ENCODE measurements at regions not wholly inside any gene's neighbourhood (a gene's known extent, or its start where the extent isn't known, plus 50 kb on each side); places are given as distances from the start of the nearest gene placed in this dataset.

GRCh38 chr3:84547207-84547606, 411.6 kb upstream of the CADM2 start:
- WGBS: 68% methylated on average over 3 of the region's 3 CpGs
- Histone ChIP-seq H3K36me3 (ENCODE audit: control insufficient read depth in 4 of 4, insufficient read depth in 3 of 4, low read depth in 1 of 4, low read length in 3 of 4) (no peaks in the 10 kb centered on the region), H3K9ac (ENCODE audit: low read depth in 1 of 2, low read length in 2 of 2) (no peak overlapping the region), H3K4me3 (ENCODE audit: low read depth in 1 of 3, low read length in 3 of 3) (no peak overlapping the region), H3K27me3 (ENCODE audit: control insufficient read depth in 4 of 4, insufficient read depth in 4 of 4, low read length in 3 of 4) (no peaks in the 10 kb centered on the region), H3K27ac (ENCODE audit: low read depth in 1 of 2, low read length in 2 of 2) (no peak overlapping the region), H3K9me3 (ENCODE audit: control insufficient read depth in 4 of 4, low read length in 3 of 4) (no peaks in the 10 kb centered on the region), H3K4me1 (ENCODE audit: control insufficient read depth in 4 of 4, insufficient read depth in 4 of 4, low read length in 3 of 4) (no peaks in the 10 kb centered on the region)
- TF ChIP-seq JUND (IDR thresholded peaks at IDR 0.05) (no peak), GABPA (IDR thresholded peaks at IDR 0.05 in 1 of 2, conservative IDR thresholded peaks at IDR 0.05 in 1 of 2) (no peak), TAF1 (conservative IDR thresholded peaks at IDR 0.05) (no peak), RXRA (IDR thresholded peaks at IDR 0.05) (no peak), YY1 (IDR thresholded peaks at IDR 0.05) (no peak), HNF4G (IDR thresholded peaks at IDR 0.05) (no peak), ZBTB33 (IDR thresholded peaks at IDR 0.05) (no peak), HNF4A (conservative IDR thresholded peaks at IDR 0.05) (no peak), SP1 (IDR thresholded peaks at IDR 0.05) (no peak), FOXA1 (IDR thresholded peaks at IDR 0.05) (no peak), EGR1 (IDR thresholded peaks at IDR 0.05; ENCODE audit: low read depth in 2 of 2) (no peak), FOXA2 (IDR thresholded peaks at IDR 0.05) (no peak)
- TF ChIP-seq, protein P1, sequence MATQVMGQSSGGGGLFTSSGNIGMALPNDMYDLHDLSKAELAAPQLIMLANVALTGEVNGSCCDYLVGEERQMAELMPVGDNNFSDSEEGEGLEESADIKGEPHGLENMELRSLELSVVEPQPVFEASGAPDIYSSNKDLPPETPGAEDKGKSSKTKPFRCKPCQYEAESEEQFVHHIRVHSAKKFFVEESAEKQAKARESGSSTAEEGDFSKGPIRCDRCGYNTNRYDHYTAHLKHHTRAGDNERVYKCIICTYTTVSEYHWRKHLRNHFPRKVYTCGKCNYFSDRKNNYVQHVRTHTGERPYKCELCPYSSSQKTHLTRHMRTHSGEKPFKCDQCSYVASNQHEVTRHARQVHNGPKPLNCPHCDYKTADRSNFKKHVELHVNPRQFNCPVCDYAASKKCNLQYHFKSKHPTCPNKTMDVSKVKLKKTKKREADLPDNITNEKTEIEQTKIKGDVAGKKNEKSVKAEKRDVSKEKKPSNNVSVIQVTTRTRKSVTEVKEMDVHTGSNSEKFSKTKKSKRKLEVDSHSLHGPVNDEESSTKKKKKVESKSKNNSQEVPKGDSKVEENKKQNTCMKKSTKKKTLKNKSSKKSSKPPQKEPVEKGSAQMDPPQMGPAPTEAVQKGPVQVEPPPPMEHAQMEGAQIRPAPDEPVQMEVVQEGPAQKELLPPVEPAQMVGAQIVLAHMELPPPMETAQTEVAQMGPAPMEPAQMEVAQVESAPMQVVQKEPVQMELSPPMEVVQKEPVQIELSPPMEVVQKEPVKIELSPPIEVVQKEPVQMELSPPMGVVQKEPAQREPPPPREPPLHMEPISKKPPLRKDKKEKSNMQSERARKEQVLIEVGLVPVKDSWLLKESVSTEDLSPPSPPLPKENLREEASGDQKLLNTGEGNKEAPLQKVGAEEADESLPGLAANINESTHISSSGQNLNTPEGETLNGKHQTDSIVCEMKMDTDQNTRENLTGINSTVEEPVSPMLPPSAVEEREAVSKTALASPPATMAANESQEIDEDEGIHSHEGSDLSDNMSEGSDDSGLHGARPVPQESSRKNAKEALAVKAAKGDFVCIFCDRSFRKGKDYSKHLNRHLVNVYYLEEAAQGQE (IDR thresholded peaks at IDR 0.05): no peak
- TF ChIP-seq, protein P2, sequence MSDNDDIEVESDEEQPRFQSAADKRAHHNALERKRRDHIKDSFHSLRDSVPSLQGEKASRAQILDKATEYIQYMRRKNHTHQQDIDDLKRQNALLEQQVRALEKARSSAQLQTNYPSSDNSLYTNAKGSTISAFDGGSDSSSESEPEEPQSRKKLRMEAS (IDR thresholded peaks at IDR 0.05): no peak
- TF ChIP-seq, protein P3, sequence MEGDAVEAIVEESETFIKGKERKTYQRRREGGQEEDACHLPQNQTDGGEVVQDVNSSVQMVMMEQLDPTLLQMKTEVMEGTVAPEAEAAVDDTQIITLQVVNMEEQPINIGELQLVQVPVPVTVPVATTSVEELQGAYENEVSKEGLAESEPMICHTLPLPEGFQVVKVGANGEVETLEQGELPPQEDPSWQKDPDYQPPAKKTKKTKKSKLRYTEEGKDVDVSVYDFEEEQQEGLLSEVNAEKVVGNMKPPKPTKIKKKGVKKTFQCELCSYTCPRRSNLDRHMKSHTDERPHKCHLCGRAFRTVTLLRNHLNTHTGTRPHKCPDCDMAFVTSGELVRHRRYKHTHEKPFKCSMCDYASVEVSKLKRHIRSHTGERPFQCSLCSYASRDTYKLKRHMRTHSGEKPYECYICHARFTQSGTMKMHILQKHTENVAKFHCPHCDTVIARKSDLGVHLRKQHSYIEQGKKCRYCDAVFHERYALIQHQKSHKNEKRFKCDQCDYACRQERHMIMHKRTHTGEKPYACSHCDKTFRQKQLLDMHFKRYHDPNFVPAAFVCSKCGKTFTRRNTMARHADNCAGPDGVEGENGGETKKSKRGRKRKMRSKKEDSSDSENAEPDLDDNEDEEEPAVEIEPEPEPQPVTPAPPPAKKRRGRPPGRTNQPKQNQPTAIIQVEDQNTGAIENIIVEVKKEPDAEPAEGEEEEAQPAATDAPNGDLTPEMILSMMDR (IDR thresholded peaks at IDR 0.05; ENCODE audit: low read depth, low read length, missing input control): no peak
- TF ChIP-seq, protein P4, sequence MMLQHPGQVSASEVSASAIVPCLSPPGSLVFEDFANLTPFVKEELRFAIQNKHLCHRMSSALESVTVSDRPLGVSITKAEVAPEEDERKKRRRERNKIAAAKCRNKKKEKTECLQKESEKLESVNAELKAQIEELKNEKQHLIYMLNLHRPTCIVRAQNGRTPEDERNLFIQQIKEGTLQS (IDR thresholded peaks at IDR 0.05): no peak
- no peak for DNase-seq (ENCODE audit: low spot score)

Measured in liver (tissue), 8 donors.